HepG2 (cell line): ENCODE measurements at regions not wholly inside any gene's neighbourhood (a gene's known extent, or its start where the extent isn't known, plus 50 kb on each side); places are given as distances from the start of the nearest gene placed in this dataset.

Experiments used
- ATAC-seq: fragments of 200-7000 bp; cut with Tn5 transposase; 3 replicates; pipeline ENCODE4 v1.9.1; 2020; ENCODE audit warnings: mild to moderate bottlenecking, moderate library complexity
- BruUV-seq: library from RNA; stranded (reverse); fragments of 400-500 nt; replicated peaks from 2 replicates; lab custom pipeline; 2021; lab: Mats Ljungman, UMichigan
- CTCF ChIA-PET: fragments of 300-600 bp; formaldehyde crosslinking; extraction: SDS; loops from one replicate; lab custom pipeline; 2021; ENCODE audit warnings: low total read pairs, inconsistent platforms, low intra/inter-chr PET ratio; lab: Yijun Ruan, JAX
- POLR2A ChIA-PET: fragments of 350-600 bp; sonication (Branson Sonifier 250); formaldehyde crosslinking; loops from one replicate; lab custom pipeline; 2020; ENCODE audit warnings: antibody characterized with exemption, inconsistent platforms; lab: Yijun Ruan, JAX
- DNase-seq: peaks from one replicate; pipeline ENCODE4 v3.0.0-alpha.2; 2015; ENCODE audit warnings: low spot score
- FAIRE-seq: peaks from 3 replicates; lab custom pipeline; 2011; peaks lifted over from hg19 to GRCh38; lab: Jason Lieb, UNC
- H2AFZ ChIP-seq: one replicate; pipeline ENCODE4 v1.6.1; 2011; ENCODE audit warnings: low read length, inconsistent platforms
- H3K27ac ChIP-seq: fragments of 300-600 bp; 3 replicates; pipeline ENCODE4 v1.8.0; 2011; ENCODE audit warnings: mixed run types, mild to moderate bottlenecking, mixed read lengths, low read length, inconsistent platforms; ENCODE audit not compliant: insufficient read depth; ENCODE audit errors: extremely low read length
- H3K27me3 ChIP-seq, 2 experiments: fragments of 200-600 bp in 1 of 2; 2 replicates in 1 of 2; 3 replicates in 1 of 2; pipeline versions ENCODE4 v1.6.0 to v1.8.0; 2011; ENCODE audit warnings: low read length in 2 of 2, mild to moderate bottlenecking in 2 of 2, moderate library complexity in 2 of 2, inconsistent platforms in 1 of 2; ENCODE audit not compliant: insufficient read depth in 2 of 2, control insufficient read depth in 1 of 2
- H3K36me3 ChIP-seq, 2 experiments: fragments of 200-600 bp in 1 of 2; replicated peaks in 1 of 2; 2 replicates in 1 of 2; 3 replicates in 1 of 2; pipeline versions ENCODE4 v1.5.1 to v1.8.0; 2011; ENCODE audit warnings: low read length in 2 of 2, inconsistent platforms in 1 of 2; ENCODE audit not compliant: insufficient read depth in 2 of 2, control insufficient read depth in 1 of 2
- H3K4me1 ChIP-seq: 2 replicates; pipeline ENCODE4 v1.5.1; 2012; ENCODE audit warnings: low read length, inconsistent platforms; ENCODE audit not compliant: insufficient read depth
- H3K4me2 ChIP-seq: 2 replicates; pipeline ENCODE4 v1.6.0; 2011; ENCODE audit warnings: low read depth, low read length, inconsistent platforms
- H3K4me3 ChIP-seq, 3 experiments: fragments of 200-600 bp in 1 of 3; sonication (generic), shearing (Covaris generic) in 1 of 3; replicated peaks in 1 of 3; 2 replicates each; pipeline ENCODE4 v1.5.1; 2011 to 2016; ENCODE audit warnings: low read length in 3 of 3, inconsistent platforms in 2 of 3, low read depth in 2 of 3, mild to moderate bottlenecking in 2 of 3, control low read depth in 1 of 3, mixed read lengths in 1 of 3; ENCODE audit not compliant: insufficient read depth in 1 of 3
- H3K79me2 ChIP-seq: one replicate; pipeline ENCODE4 v1.6.1; 2011; ENCODE audit warnings: low read length, inconsistent platforms; ENCODE audit not compliant: insufficient read depth
- H3K9ac ChIP-seq: 2 replicates; pipeline ENCODE4 v1.6.0; 2011; ENCODE audit warnings: mild to moderate bottlenecking, low read depth, low read length, inconsistent platforms; ENCODE audit not compliant: insufficient read depth
- H3K9me3 ChIP-seq: 2 replicates; pipeline ENCODE4 v1.5.1; 2012; ENCODE audit warnings: mild to moderate bottlenecking, low read length
- H4K20me1 ChIP-seq: 2 replicates; pipeline ENCODE4 v1.6.0; 2011; ENCODE audit warnings: inconsistent platforms, mild to moderate bottlenecking, low read length, moderate library complexity; ENCODE audit not compliant: insufficient read depth
- CEBPB ChIP-seq: IDR thresholded peaks from 2 replicates; pipeline ENCODE4 v1.6.1; 2011; ENCODE audit warnings: low read depth, low read length, improper control_type of control experiment, borderline replicate concordance
- KDM3A ChIP-seq: IDR thresholded peaks from 2 replicates; pipeline ENCODE4 v1.6.1; 2018; ENCODE audit warnings: low read depth, missing compliant biosample characterization
- THYN1 ChIP-seq: sonication (generic); formaldehyde crosslinking; IDR thresholded peaks from 2 replicates; pipeline ENCODE4 v1.8.1; 2023; ENCODE audit warnings: low read depth, mild to moderate bottlenecking, moderate library complexity, missing genetic modification reagents, borderline replicate concordance
- XRCC5 ChIP-seq: fragments of 200-400 bp; formaldehyde crosslinking; optimal IDR thresholded peaks from 2 replicates; pipeline ENCODE3; 2017; ENCODE audit warnings: mild to moderate bottlenecking, low read length
- ZSCAN29 ChIP-seq: sonication (generic); formaldehyde crosslinking; conservative IDR thresholded peaks from 2 replicates; pipeline ENCODE4 v1.4.0; 2020; ENCODE audit warnings: mild to moderate bottlenecking, missing genetic modification reagents
- WGBS: methylation state at CpG from one replicate; pipeline ENCODE4 v1.1.6; 2017; ENCODE audit warnings: low lambda C conversion rate; 5-methylcytosine and 5-hydroxymethylcytosine counted together
- in situ Hi-C: cut with HindIII; loops from 2 replicates; pipeline ENCODE4 v1.10.0; 2017; ENCODE audit warnings: low pct_unique_long_range_greater_than_20kb; ENCODE audit not compliant: extremely low pct_ligation_motif_present
- intact Hi-C: fragments of 100-400 bp; cut with micrococcal nuclease; formaldehyde crosslinking; loops from one replicate; pipeline ENCODE4 v1.10.0; 2022; ENCODE audit not compliant: unreplicated experiment
- TF ChIP-seq, protein P1 (sequence below): sonication (generic); formaldehyde crosslinking; IDR thresholded peaks from 2 replicates; pipeline ENCODE4 v1.5.1; 2020; ENCODE audit warnings: mild to moderate bottlenecking, missing genetic modification reagents, moderate library complexity
- TF ChIP-seq, protein P2 (sequence below): IDR thresholded peaks from 2 replicates; pipeline ENCODE4 v1.6.1; 2016; ENCODE audit warnings: low read depth, missing genetic modification reagents, missing compliant biosample characterization
- TF ChIP-seq, protein P3 (sequence below): sonication (generic); formaldehyde crosslinking; IDR thresholded peaks from 2 replicates; pipeline ENCODE4 v1.4.0; 2020; ENCODE audit warnings: missing genetic modification reagents

DNA sequence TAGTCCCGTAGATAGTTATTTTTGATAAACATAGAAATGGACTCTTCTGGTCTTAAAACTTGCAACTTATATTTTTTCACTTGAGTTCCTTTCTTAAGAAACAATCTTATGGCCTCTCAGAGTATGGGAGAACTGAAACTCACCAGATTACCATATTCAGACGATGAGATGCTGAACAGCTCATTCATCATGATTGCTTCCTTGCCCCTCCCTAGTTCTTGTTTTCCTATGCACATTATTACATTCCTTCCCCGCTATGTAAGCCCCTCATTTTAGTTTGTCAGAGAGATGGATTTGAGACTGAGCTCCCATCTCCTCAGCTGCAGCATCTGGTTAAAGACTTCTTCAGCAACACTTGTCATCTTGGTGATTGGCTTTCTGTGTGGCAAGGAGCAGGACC is 158.5 kb downstream of the SLITRK6 start:
- TF ChIP-seq CEBPB (no peak), XRCC5 (no peak), KDM3A (CRISPR knock-in tag) (no peak)
- TF ChIP-seq, all 625 proteins: peak for 0
- no peak for FAIRE-seq
- Histone ChIP-seq H3K4me3 (no peak overlapping the region), H3K27ac (no peak overlapping the region), H4K20me1 (no peaks in the 10 kb centered on the region), H3K9ac (no peak overlapping the region), H3K36me3 (no peaks in the 10 kb centered on the region), H3K9me3 (peaks cover 16% of the 10 kb centered on the region), H3K4me1 (no peaks in the 10 kb centered on the region), H3K79me2 (no peaks in the 10 kb centered on the region), H3K27me3 (no peaks in the 10 kb centered on the region), H2AFZ (no peak overlapping the region), H3K4me2 (no peak overlapping the region)
- in situ Hi-C loops (no loop called here), intact Hi-C loops (no loop called here)
- DNase-seq: no peak
- ChIA-PET CTCF (no interaction called here), POLR2A (no interaction called here)
- no peak for ATAC-seq
- BruUV-seq: no TSS peak
- WGBS: 2% methylated on average over 3 of the region's 3 CpGs

DNA sequence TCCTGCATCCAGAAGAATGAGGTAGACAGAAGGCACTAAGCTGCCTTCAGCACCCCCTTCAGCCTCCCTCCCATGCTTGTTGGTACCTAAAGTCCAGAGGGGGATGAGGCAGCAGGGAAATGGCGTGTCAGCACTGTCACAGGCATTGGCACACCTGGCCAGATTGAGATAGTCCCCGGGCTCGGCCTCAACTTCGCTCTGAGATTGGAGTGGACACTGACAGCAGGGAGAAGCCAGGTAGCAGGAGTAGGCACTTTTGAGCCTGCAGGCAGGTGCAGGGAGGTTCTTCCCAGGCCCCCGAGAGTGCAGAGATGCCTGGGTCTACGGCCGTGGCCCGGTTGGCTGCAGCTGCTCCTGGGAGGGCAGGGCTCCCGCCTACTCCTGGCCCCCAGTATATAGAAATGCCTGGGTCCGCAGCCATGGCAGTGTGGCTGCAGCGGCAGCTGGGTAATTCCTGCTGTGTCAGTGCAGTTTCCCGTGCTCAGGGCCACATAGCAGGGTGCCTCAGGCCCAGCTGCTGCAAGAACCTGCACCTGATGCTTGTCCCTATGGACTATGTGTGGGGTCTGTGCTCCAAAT is 160.3 kb downstream of the SLITRK6 start:
- in situ Hi-C loops (no loop called here), intact Hi-C loops (no loop called here)
- Histone ChIP-seq H3K9me3 (peaks cover 16% of the 10 kb centered on the region), H3K4me2 (no peak overlapping the region), H4K20me1 (no peaks in the 10 kb centered on the region), H3K79me2 (no peaks in the 10 kb centered on the region), H3K36me3 (no peaks in the 10 kb centered on the region), H3K4me1 (no peaks in the 10 kb centered on the region), H3K27ac (no peak overlapping the region), H3K4me3 (no peak overlapping the region), H2AFZ (no peak overlapping the region), H3K9ac (no peak overlapping the region), H3K27me3 (no peaks in the 10 kb centered on the region)
- BruUV-seq: no TSS peak
- 5% methylated on average over 4 of the region's 12 CpGs for WGBS
- ChIA-PET CTCF (no interaction called here), POLR2A (no interaction called here)
- ATAC-seq (no peak), FAIRE-seq (no peak), DNase-seq (no peak)
- TF ChIP-seq, protein P1, sequence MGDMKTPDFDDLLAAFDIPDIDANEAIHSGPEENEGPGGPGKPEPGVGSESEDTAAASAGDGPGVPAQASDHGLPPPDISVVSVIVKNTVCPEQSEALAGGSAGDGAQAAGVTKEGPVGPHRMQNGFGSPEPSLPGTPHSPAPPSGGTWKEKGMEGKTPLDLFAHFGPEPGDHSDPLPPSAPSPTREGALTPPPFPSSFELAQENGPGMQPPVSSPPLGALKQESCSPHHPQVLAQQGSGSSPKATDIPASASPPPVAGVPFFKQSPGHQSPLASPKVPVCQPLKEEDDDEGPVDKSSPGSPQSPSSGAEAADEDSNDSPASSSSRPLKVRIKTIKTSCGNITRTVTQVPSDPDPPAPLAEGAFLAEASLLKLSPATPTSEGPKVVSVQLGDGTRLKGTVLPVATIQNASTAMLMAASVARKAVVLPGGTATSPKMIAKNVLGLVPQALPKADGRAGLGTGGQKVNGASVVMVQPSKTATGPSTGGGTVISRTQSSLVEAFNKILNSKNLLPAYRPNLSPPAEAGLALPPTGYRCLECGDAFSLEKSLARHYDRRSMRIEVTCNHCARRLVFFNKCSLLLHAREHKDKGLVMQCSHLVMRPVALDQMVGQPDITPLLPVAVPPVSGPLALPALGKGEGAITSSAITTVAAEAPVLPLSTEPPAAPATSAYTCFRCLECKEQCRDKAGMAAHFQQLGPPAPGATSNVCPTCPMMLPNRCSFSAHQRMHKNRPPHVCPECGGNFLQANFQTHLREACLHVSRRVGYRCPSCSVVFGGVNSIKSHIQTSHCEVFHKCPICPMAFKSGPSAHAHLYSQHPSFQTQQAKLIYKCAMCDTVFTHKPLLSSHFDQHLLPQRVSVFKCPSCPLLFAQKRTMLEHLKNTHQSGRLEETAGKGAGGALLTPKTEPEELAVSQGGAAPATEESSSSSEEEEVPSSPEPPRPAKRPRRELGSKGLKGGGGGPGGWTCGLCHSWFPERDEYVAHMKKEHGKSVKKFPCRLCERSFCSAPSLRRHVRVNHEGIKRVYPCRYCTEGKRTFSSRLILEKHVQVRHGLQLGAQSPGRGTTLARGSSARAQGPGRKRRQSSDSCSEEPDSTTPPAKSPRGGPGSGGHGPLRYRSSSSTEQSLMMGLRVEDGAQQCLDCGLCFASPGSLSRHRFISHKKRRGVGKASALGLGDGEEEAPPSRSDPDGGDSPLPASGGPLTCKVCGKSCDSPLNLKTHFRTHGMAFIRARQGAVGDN: no peak
- TF ChIP-seq THYN1 (CRISPR knock-in tag) (no peak), ZSCAN29 (no peak)
- TF ChIP-seq, protein P2, sequence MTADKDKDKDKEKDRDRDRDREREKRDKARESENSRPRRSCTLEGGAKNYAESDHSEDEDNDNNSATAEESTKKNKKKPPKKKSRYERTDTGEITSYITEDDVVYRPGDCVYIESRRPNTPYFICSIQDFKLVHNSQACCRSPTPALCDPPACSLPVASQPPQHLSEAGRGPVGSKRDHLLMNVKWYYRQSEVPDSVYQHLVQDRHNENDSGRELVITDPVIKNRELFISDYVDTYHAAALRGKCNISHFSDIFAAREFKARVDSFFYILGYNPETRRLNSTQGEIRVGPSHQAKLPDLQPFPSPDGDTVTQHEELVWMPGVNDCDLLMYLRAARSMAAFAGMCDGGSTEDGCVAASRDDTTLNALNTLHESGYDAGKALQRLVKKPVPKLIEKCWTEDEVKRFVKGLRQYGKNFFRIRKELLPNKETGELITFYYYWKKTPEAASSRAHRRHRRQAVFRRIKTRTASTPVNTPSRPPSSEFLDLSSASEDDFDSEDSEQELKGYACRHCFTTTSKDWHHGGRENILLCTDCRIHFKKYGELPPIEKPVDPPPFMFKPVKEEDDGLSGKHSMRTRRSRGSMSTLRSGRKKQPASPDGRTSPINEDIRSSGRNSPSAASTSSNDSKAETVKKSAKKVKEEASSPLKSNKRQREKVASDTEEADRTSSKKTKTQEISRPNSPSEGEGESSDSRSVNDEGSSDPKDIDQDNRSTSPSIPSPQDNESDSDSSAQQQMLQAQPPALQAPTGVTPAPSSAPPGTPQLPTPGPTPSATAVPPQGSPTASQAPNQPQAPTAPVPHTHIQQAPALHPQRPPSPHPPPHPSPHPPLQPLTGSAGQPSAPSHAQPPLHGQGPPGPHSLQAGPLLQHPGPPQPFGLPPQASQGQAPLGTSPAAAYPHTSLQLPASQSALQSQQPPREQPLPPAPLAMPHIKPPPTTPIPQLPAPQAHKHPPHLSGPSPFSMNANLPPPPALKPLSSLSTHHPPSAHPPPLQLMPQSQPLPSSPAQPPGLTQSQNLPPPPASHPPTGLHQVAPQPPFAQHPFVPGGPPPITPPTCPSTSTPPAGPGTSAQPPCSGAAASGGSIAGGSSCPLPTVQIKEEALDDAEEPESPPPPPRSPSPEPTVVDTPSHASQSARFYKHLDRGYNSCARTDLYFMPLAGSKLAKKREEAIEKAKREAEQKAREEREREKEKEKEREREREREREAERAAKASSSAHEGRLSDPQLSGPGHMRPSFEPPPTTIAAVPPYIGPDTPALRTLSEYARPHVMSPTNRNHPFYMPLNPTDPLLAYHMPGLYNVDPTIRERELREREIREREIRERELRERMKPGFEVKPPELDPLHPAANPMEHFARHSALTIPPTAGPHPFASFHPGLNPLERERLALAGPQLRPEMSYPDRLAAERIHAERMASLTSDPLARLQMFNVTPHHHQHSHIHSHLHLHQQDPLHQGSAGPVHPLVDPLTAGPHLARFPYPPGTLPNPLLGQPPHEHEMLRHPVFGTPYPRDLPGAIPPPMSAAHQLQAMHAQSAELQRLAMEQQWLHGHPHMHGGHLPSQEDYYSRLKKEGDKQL (CRISPR knock-in tag): no peak
- TF ChIP-seq, protein P3, sequence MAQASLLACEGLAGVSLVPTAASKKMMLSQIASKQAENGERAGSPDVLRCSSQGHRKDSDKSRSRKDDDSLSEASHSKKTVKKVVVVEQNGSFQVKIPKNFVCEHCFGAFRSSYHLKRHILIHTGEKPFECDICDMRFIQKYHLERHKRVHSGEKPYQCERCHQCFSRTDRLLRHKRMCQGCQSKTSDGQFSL: no peak
